Mucosa of rectum (tissue), 2 donors: ENCODE measurements at regions not wholly inside any gene's neighbourhood (a gene's known extent, or its start where the extent isn't known, plus 50 kb on each side); places are given as distances from the start of the nearest gene placed in this dataset.
"Not testable (repeated sequence)": the region's sequence is repeated elsewhere in the genome, so short reads cannot be mapped to it uniquely, and the experiment has no call there.

Experiments used
- H3K27ac ChIP-seq, 2 donors: one replicate each; pipeline ENCODE4 v1.7.0; 2013; ENCODE audit warnings: inconsistent platforms in 2 of 2, low read depth in 2 of 2, low read length in 2 of 2
- H3K27me3 ChIP-seq, 2 donors: one replicate each; pipeline ENCODE4 v1.7.0; 2013; ENCODE audit warnings: low read length in 2 of 2; ENCODE audit not compliant: control insufficient read depth in 2 of 2, insufficient read depth in 2 of 2
- H3K36me3 ChIP-seq, 2 donors: one replicate each; pipeline ENCODE4 v1.7.0; 2013; ENCODE audit warnings: low read length in 2 of 2; ENCODE audit not compliant: control insufficient read depth in 2 of 2, insufficient read depth in 2 of 2
- H3K4me1 ChIP-seq, 2 donors: one replicate each; pipeline ENCODE4 v1.7.0; 2013; ENCODE audit warnings: low read length in 2 of 2, mild to moderate bottlenecking in 1 of 2; ENCODE audit not compliant: control insufficient read depth in 2 of 2, insufficient read depth in 2 of 2
- H3K4me3 ChIP-seq, 2 donors: one replicate each; pipeline ENCODE4 v1.7.0; 2013; ENCODE audit warnings: low read length in 2 of 2
- H3K9ac ChIP-seq, 2 donors: one replicate each; pipeline ENCODE4 v1.7.0; 2013; ENCODE audit warnings: low read length in 2 of 2, low read depth in 1 of 2, mild to moderate bottlenecking in 1 of 2
- H3K9me3 ChIP-seq, 2 donors: one replicate each; pipeline ENCODE4 v1.7.0; 2013; ENCODE audit warnings: low read length in 2 of 2; ENCODE audit not compliant: control insufficient read depth in 2 of 2
- donor health status: healthy.
- donor health status: Normal muscosa, but diverticular disease.

GRCh38 chr2:18959952-18960717 lies 370.8 kb upstream of the NT5C1B start:
- Histone ChIP-seq H3K4me1 (no peaks in the 10 kb centered on the region), H3K4me3 (no peak overlapping the region), H3K9me3 (no peaks in the 10 kb centered on the region), H3K36me3 (no peaks in the 10 kb centered on the region), H3K27me3 (no peaks in the 10 kb centered on the region), H3K9ac (no peak overlapping the region), H3K27ac (no peak overlapping the region)

- Histone ChIP-seq H3K27me3 (no peaks in the 10 kb centered on the region), H3K27ac (no peak overlapping the region), H3K9ac (no peak overlapping the region), H3K9me3 (no peaks in the 10 kb centered on the region), H3K36me3 (no peaks in the 10 kb centered on the region), H3K4me1 (no peaks in the 10 kb centered on the region), H3K4me3 (no peak overlapping the region)
Measured at GRCh38 chr2:18959200-18959599, 369.8 kb upstream of the NT5C1B start.

GRCh38 chr2:18957909-18958308 lies 368.5 kb upstream of the NT5C1B start:
- no peak overlapping the region for H3K9ac ChIP-seq
- no peak overlapping the region for H3K4me3 ChIP-seq
- H3K4me1 ChIP-seq: no peaks in the 10 kb centered on the region
- H3K27me3 ChIP-seq: no peaks in the 10 kb centered on the region
- no peaks in the 10 kb centered on the region for H3K36me3 ChIP-seq
- no peak overlapping the region for H3K27ac ChIP-seq
- no peaks in the 10 kb centered on the region for H3K9me3 ChIP-seq

- Histone ChIP-seq H3K9ac (no peak overlapping the region), H3K27me3 (no peaks in the 10 kb centered on the region), H3K27ac (no peak overlapping the region), H3K4me1 (no peaks in the 10 kb centered on the region), H3K4me3 (no peak overlapping the region), H3K36me3 (no peaks in the 10 kb centered on the region), H3K9me3 (no peaks in the 10 kb centered on the region)
Measured at GRCh38 chr2:18950361-18950851, 361.0 kb upstream of the NT5C1B start.

GRCh38 chr2:18949871-18950270 lies 360.5 kb upstream of the NT5C1B start:
- Histone ChIP-seq H3K27me3 (no peaks in the 10 kb centered on the region), H3K4me1 (no peaks in the 10 kb centered on the region), H3K9ac (no peak overlapping the region), H3K36me3 (no peaks in the 10 kb centered on the region), H3K4me3 (no peak overlapping the region), H3K27ac (no peak overlapping the region), H3K9me3 (no peaks in the 10 kb centered on the region)

- H3K27me3 ChIP-seq: no peaks in the 10 kb centered on the region
- H3K36me3 ChIP-seq: no peaks in the 10 kb centered on the region
- H3K9me3 ChIP-seq: no peaks in the 10 kb centered on the region
- no peak overlapping the region for H3K4me3 ChIP-seq
- H3K9ac ChIP-seq: no peak overlapping the region
- H3K4me1 ChIP-seq: no peaks in the 10 kb centered on the region
- H3K27ac ChIP-seq: no peak overlapping the region
Measured at GRCh38 chr2:18940184-18940583, 350.8 kb upstream of the NT5C1B start.

GRCh38 chr2:18939740-18940139 lies 350.4 kb upstream of the NT5C1B start:
- not testable (repeated sequence) for H3K36me3 ChIP-seq, H3K4me1 ChIP-seq, H3K27ac ChIP-seq, H3K4me3 ChIP-seq, H3K9ac ChIP-seq, H3K27me3 ChIP-seq, H3K9me3 ChIP-seq

GRCh38 chr2:18934886-18935285 lies 345.5 kb upstream of the NT5C1B start:
- Histone ChIP-seq H3K4me1 (no peaks in the 10 kb centered on the region), H3K36me3 (no peaks in the 10 kb centered on the region), H3K9ac (no peak overlapping the region)

GRCh38 chr2:18932853-18933252 lies 343.5 kb upstream of the NT5C1B start:
- Histone ChIP-seq H3K36me3 (no peaks in the 10 kb centered on the region), H3K27me3 (no peaks in the 10 kb centered on the region), H3K4me3 (no peak overlapping the region)

More at GRCh38 chr2:18934886-18935285, 345.5 kb upstream of the NT5C1B start:
- Histone ChIP-seq H3K27me3 (no peaks in the 10 kb centered on the region), H3K27ac (no peak overlapping the region), H3K4me3 (no peak overlapping the region), H3K9me3 (no peaks in the 10 kb centered on the region)

GRCh38 chr2:18930971-18931370 lies 341.6 kb upstream of the NT5C1B start:
- Histone ChIP-seq H3K4me3 (no peak overlapping the region), H3K27ac (no peak overlapping the region), H3K9me3 (no peaks in the 10 kb centered on the region), H3K27me3 (no peaks in the 10 kb centered on the region), H3K9ac (no peak overlapping the region), H3K36me3 (no peaks in the 10 kb centered on the region), H3K4me1 (no peaks in the 10 kb centered on the region)

More at GRCh38 chr2:18932853-18933252, 343.5 kb upstream of the NT5C1B start:
- no peak overlapping the region for H3K27ac ChIP-seq
- H3K9ac ChIP-seq: no peak overlapping the region
- no peaks in the 10 kb centered on the region for H3K9me3 ChIP-seq
- no peaks in the 10 kb centered on the region for H3K4me1 ChIP-seq
